ENCODE measurements at regions not wholly inside any gene's neighbourhood (a gene's known extent, or its start where the extent isn't known, plus 50 kb on each side); places are given as distances from the start of the nearest gene placed in this dataset.

GRCh38 chr2:12363569-12363968 is 353.2 kb upstream of the TRIB2 start:
- WGBS = 33% methylated on average over 1 of the region's 1 CpG
- Histone ChIP-seq H3K4me3 (no peak overlapping the region), H3K4me1 (replicated peaks) (no peaks in the 10 kb centered on the region), H3K9me3 (no peaks in the 10 kb centered on the region), H3K36me3 (no peaks in the 10 kb centered on the region), H3K27me3 (replicated peaks; ENCODE audit: insufficient read depth) (no peaks in the 10 kb centered on the region), H3K27ac (no peak overlapping the region)
- intact Hi-C loops (cut with DNase I) = no loop called here
- no peak for DNase-seq (ENCODE audit: low spot score)
- no peak for TF ChIP-seq POLR2AphosphoS5 (IDR thresholded peaks at IDR 0.05)
- no peak for TF ChIP-seq POLR2A (IDR thresholded peaks at IDR 0.05)
- TF ChIP-seq CTCF (IDR thresholded peaks at IDR 0.05) = no peak

- WGBS = 97% methylated on average over 3 of the region's 3 CpGs
- H3K36me3 ChIP-seq = no peaks in the 10 kb centered on the region
- TF ChIP-seq POLR2A (IDR thresholded peaks at IDR 0.05) (no peak), POLR2AphosphoS5 (IDR thresholded peaks at IDR 0.05) (no peak), CTCF (IDR thresholded peaks at IDR 0.05) (no peak)
- H3K27ac ChIP-seq = no peak overlapping the region
- no peak for DNase-seq (ENCODE audit: low spot score)
- H3K4me3 ChIP-seq = no peak overlapping the region
- intact Hi-C loops (cut with DNase I) = no loop called here
- no peaks in the 10 kb centered on the region for H3K4me1 ChIP-seq (replicated peaks)
- H3K9me3 ChIP-seq = no peaks in the 10 kb centered on the region
- H3K27me3 ChIP-seq (replicated peaks; ENCODE audit: insufficient read depth) = no peaks in the 10 kb centered on the region
Measured at GRCh38 chr2:12369566-12369965, 347.2 kb upstream of the TRIB2 start.

- H3K27ac ChIP-seq = no peak overlapping the region
- H3K27me3 ChIP-seq (replicated peaks; ENCODE audit: insufficient read depth) = no peaks in the 10 kb centered on the region
- H3K36me3 ChIP-seq = no peaks in the 10 kb centered on the region
- no peaks in the 10 kb centered on the region for H3K4me1 ChIP-seq (replicated peaks)
- DNase-seq (ENCODE audit: low spot score) = no peak
- no peaks in the 10 kb centered on the region for H3K9me3 ChIP-seq
- intact Hi-C loops (cut with DNase I) = no loop called here
- WGBS = 91% methylated on average over 1 of the region's 1 CpG
- no peak overlapping the region for H3K4me3 ChIP-seq
- TF ChIP-seq POLR2A (IDR thresholded peaks at IDR 0.05) = no peak
- no peak for TF ChIP-seq CTCF (IDR thresholded peaks at IDR 0.05)
- no peak for TF ChIP-seq POLR2AphosphoS5 (IDR thresholded peaks at IDR 0.05)
Measured at GRCh38 chr2:12376025-12376424, 340.7 kb upstream of the TRIB2 start.

GRCh38 chr2:12379143-12379542 is 337.6 kb upstream of the TRIB2 start:
- H3K4me3 ChIP-seq = no peak overlapping the region
- no peak for DNase-seq (ENCODE audit: low spot score)
- intact Hi-C loops (cut with DNase I) = no loop called here
- no peaks in the 10 kb centered on the region for H3K4me1 ChIP-seq (replicated peaks)
- no peaks in the 10 kb centered on the region for H3K27me3 ChIP-seq (replicated peaks; ENCODE audit: insufficient read depth)
- H3K36me3 ChIP-seq = no peaks in the 10 kb centered on the region
- TF ChIP-seq POLR2A (IDR thresholded peaks at IDR 0.05) = no peak
- no peak for TF ChIP-seq CTCF (IDR thresholded peaks at IDR 0.05)
- no peak for TF ChIP-seq POLR2AphosphoS5 (IDR thresholded peaks at IDR 0.05)
- no peak overlapping the region for H3K27ac ChIP-seq
- WGBS = 100% methylated on average over 1 of the region's 1 CpG
- no peaks in the 10 kb centered on the region for H3K9me3 ChIP-seq

GRCh38 chr2:12381543-12382325 is 335.0 kb upstream of the TRIB2 start:
- no peak overlapping the region for H3K27ac ChIP-seq
- intact Hi-C loops (cut with DNase I) = no loop called here
- H3K27me3 ChIP-seq (replicated peaks; ENCODE audit: insufficient read depth) = no peaks in the 10 kb centered on the region
- 87% methylated on average over 2 of the region's 2 CpGs for WGBS
- no peak for DNase-seq (ENCODE audit: low spot score)
- no peaks in the 10 kb centered on the region for H3K9me3 ChIP-seq
- H3K4me3 ChIP-seq = no peak overlapping the region
- TF ChIP-seq CTCF (IDR thresholded peaks at IDR 0.05) (no peak), POLR2A (IDR thresholded peaks at IDR 0.05) (no peak), POLR2AphosphoS5 (IDR thresholded peaks at IDR 0.05) (no peak)
- no peaks in the 10 kb centered on the region for H3K36me3 ChIP-seq
- H3K4me1 ChIP-seq (replicated peaks) = no peaks in the 10 kb centered on the region
